Panc1 (cell line): ENCODE measurements at regions not wholly inside any gene's neighbourhood (a gene's known extent, or its start where the extent isn't known, plus 50 kb on each side); places are given as distances from the start of the nearest gene placed in this dataset.

Experiments used
- ATAC-seq: fragments of 200-7000 bp; cut with Tn5 transposase; 2 replicates; pipeline ENCODE4 v1.9.1; 2020; ENCODE audit warnings: mild to moderate bottlenecking, moderate library complexity
- BruUV-seq: library from RNA; stranded (reverse); fragments of 400-500 nt; replicated peaks from 2 replicates; lab custom pipeline; 2021; lab: Mats Ljungman, UMichigan
- CTCF ChIA-PET: fragments of 300-600 bp; sonication (Branson Sonifier 250); formaldehyde crosslinking; loops from one replicate; lab custom pipeline; 2022; ENCODE audit warnings: antibody characterized with exemption; lab: Charles Lee
- POLR2A ChIA-PET: fragments of 300-600 bp; sonication (Branson Sonifier 250); formaldehyde crosslinking; loops from one replicate; lab custom pipeline; 2022; ENCODE audit warnings: antibody characterized with exemption; lab: Charles Lee
- DNase-seq: peaks from one replicate; pipeline ENCODE4 v3.0.0-alpha.2; 2010; ENCODE audit warnings: low read depth, low spot score
- H3K27ac ChIP-seq: 2 replicates; pipeline ENCODE4 v1.5.1; 2011; ENCODE audit warnings: mild to moderate bottlenecking, low read length, inconsistent platforms
- H3K27me3 ChIP-seq: fragments of 200-500 bp; sonication (Bioruptor generic); 2 replicates; pipeline ENCODE4 v1.6.0; 2014; ENCODE audit warnings: low read length, inconsistent platforms; ENCODE audit not compliant: control insufficient read depth, insufficient read depth
- H3K36me3 ChIP-seq: fragments of 200-500 bp; sonication (Bioruptor generic); 2 replicates; pipeline ENCODE4 v1.5.1; 2014; ENCODE audit warnings: inconsistent platforms, mild to moderate bottlenecking, low read length, moderate library complexity; ENCODE audit not compliant: control insufficient read depth, insufficient read depth
- H3K4me1 ChIP-seq: 2 replicates; pipeline ENCODE4 v1.5.1; 2011; ENCODE audit warnings: inconsistent platforms, mild to moderate bottlenecking, low read length, moderate library complexity; ENCODE audit not compliant: control insufficient read depth, insufficient read depth
- H3K4me3 ChIP-seq, 2 experiments: 2 replicates each; pipeline ENCODE4 v1.5.1; 2011 to 2012; ENCODE audit warnings: low read depth in 2 of 2, low read length in 2 of 2, mild to moderate bottlenecking in 2 of 2, inconsistent platforms in 1 of 2, moderate library complexity in 1 of 2
- H3K9me3 ChIP-seq: fragments of 200-500 bp; sonication (Bioruptor generic); 2 replicates; pipeline ENCODE4 v1.5.1; 2014; ENCODE audit warnings: low read depth, mild to moderate bottlenecking, inconsistent platforms, low read length, moderate library complexity; ENCODE audit not compliant: control insufficient read depth, insufficient read depth
- POLR2AphosphoS5 ChIP-seq: IDR thresholded peaks from 2 replicates; pipeline ENCODE4 v1.6.1; 2012; ENCODE audit warnings: mild to moderate bottlenecking, low read depth, low read length, moderate library complexity
- SIN3A ChIP-seq: IDR thresholded peaks from 2 replicates; pipeline ENCODE4 v1.6.1; 2012; ENCODE audit warnings: low read depth, mild to moderate bottlenecking, low read length, moderate library complexity, borderline replicate concordance; ENCODE audit not compliant: insufficient read depth
- TCF7L2 ChIP-seq: IDR thresholded peaks from 2 replicates; pipeline ENCODE4 v1.6.1; 2011; ENCODE audit warnings: mild to moderate bottlenecking, low read depth, low read length, inconsistent platforms
- in situ Hi-C: cut with HindIII; loops from 2 replicates; pipeline ENCODE4 v1.10.0; 2016; ENCODE audit warnings: low sequenced_read_pairs, low pct_unique_long_range_greater_than_20kb
- intact Hi-C: fragments of 100-400 bp; cut with micrococcal nuclease; formaldehyde crosslinking; loops from one replicate; pipeline ENCODE4 v1.10.0; 2022; ENCODE audit not compliant: unreplicated experiment
- TF ChIP-seq, protein P1 (sequence below), 2 experiments: IDR thresholded peaks; 2 replicates each; pipeline ENCODE4 v1.6.1; 2011 to 2012; ENCODE audit warnings: low read depth in 2 of 2, control low read depth in 1 of 2, low read length in 1 of 2, mild to moderate bottlenecking in 1 of 2, moderate library complexity in 1 of 2; ENCODE audit not compliant: insufficient read depth in 1 of 2
- TF ChIP-seq, protein P2 (sequence below): fragments of 450-650 bp; IDR thresholded peaks from 2 replicates; pipeline ENCODE4 v1.5.1; 2017; ENCODE audit warnings: mild to moderate bottlenecking

DNA sequence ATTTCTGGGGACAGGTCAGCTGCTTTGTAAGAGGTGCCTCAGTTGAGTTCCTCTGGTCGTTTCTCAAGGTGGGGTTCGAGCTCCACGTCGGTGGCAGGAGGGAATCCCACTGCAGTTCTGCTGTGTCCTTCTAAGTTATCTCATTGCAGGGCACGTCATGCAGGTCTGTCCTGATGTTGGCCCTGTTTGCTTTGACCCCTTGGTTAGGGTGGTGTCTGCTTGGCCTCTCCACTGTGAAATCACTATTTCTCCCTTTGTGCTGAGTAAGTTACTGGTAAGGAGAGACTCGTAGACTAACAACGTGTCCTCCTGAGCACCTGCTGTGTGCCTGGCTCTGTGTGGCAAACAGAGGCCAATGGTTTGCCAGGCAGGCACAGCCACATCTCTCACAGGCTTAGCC, 372.9 kb upstream of the ZMIZ1 start:
- intact Hi-C loops (no loop called here), in situ Hi-C loops (no loop called here)

DNA sequence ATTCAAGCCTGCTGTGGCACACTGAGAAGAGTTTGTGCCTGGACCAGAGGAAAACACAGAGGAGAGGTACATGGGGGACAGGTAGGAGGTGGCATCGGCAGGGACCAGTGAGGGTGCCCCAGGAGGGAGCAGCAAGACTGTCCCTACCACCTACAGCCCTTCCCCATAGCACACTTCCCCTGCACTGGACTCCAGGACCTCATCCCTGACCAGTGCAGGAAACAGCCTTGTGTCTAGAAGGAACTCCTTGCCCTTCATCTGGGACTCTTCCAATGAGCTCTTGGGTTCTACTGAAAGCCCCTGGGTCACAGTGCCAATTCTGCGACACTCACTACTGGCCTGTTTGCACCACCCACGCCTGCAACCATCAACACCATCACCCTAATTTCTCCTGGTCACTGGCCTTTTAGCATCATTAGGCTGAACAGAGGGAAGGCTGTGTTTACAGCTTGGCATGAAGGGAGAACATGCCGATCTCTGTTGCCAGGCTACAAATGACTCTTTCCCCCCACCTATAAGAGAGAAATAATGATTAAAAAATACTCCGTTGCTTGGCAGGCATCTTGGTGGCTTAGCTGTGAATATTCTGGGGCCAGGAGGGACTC, 371.9 kb upstream of the ZMIZ1 start:
- no peak overlapping the region for H3K27ac ChIP-seq
- H3K4me3 ChIP-seq = no peak overlapping the region
- in situ Hi-C loops (no loop called here), intact Hi-C loops (no loop called here)
- ChIA-PET POLR2A (no interaction called here), CTCF (no interaction called here)
- no peaks in the 10 kb centered on the region for H3K4me1 ChIP-seq
- no peak; the same call in 1 of the 2 replicates for ATAC-seq
- no TSS peak for BruUV-seq
- H3K9me3 ChIP-seq = no peaks in the 10 kb centered on the region
- TF ChIP-seq SIN3A (no peak), TCF7L2 (no peak), POLR2AphosphoS5 (no peak)
- TF ChIP-seq, protein P1, sequence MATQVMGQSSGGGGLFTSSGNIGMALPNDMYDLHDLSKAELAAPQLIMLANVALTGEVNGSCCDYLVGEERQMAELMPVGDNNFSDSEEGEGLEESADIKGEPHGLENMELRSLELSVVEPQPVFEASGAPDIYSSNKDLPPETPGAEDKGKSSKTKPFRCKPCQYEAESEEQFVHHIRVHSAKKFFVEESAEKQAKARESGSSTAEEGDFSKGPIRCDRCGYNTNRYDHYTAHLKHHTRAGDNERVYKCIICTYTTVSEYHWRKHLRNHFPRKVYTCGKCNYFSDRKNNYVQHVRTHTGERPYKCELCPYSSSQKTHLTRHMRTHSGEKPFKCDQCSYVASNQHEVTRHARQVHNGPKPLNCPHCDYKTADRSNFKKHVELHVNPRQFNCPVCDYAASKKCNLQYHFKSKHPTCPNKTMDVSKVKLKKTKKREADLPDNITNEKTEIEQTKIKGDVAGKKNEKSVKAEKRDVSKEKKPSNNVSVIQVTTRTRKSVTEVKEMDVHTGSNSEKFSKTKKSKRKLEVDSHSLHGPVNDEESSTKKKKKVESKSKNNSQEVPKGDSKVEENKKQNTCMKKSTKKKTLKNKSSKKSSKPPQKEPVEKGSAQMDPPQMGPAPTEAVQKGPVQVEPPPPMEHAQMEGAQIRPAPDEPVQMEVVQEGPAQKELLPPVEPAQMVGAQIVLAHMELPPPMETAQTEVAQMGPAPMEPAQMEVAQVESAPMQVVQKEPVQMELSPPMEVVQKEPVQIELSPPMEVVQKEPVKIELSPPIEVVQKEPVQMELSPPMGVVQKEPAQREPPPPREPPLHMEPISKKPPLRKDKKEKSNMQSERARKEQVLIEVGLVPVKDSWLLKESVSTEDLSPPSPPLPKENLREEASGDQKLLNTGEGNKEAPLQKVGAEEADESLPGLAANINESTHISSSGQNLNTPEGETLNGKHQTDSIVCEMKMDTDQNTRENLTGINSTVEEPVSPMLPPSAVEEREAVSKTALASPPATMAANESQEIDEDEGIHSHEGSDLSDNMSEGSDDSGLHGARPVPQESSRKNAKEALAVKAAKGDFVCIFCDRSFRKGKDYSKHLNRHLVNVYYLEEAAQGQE (IDR thresholded peaks at IDR 0.05; ENCODE audit: insufficient read depth in 1 of 2, low read depth in 2 of 2, low read length in 1 of 2) = no peak
- TF ChIP-seq, protein P2, sequence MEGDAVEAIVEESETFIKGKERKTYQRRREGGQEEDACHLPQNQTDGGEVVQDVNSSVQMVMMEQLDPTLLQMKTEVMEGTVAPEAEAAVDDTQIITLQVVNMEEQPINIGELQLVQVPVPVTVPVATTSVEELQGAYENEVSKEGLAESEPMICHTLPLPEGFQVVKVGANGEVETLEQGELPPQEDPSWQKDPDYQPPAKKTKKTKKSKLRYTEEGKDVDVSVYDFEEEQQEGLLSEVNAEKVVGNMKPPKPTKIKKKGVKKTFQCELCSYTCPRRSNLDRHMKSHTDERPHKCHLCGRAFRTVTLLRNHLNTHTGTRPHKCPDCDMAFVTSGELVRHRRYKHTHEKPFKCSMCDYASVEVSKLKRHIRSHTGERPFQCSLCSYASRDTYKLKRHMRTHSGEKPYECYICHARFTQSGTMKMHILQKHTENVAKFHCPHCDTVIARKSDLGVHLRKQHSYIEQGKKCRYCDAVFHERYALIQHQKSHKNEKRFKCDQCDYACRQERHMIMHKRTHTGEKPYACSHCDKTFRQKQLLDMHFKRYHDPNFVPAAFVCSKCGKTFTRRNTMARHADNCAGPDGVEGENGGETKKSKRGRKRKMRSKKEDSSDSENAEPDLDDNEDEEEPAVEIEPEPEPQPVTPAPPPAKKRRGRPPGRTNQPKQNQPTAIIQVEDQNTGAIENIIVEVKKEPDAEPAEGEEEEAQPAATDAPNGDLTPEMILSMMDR = no peak
- DNase-seq = no peak
- H3K27me3 ChIP-seq = no peaks in the 10 kb centered on the region; the same call in 1 of the 2 replicates
- no peaks in the 10 kb centered on the region for H3K36me3 ChIP-seq

More for the DNA sequence above, 372.9 kb upstream of the ZMIZ1 start:
- DNase-seq = no peak
- Histone ChIP-seq H3K27ac (no peak overlapping the region), H3K27me3 (no peaks in the 10 kb centered on the region), H3K4me1 (no peaks in the 10 kb centered on the region), H3K4me3 (no peak overlapping the region), H3K36me3 (no peaks in the 10 kb centered on the region), H3K9me3 (no peaks in the 10 kb centered on the region)
- POLR2A ChIA-PET = no interaction called here
- TF ChIP-seq, protein P2 = no peak
- no peak for TF ChIP-seq SIN3A
- TF ChIP-seq, protein P1 (IDR thresholded peaks at IDR 0.05; ENCODE audit: insufficient read depth in 1 of 2, low read depth in 2 of 2, low read length in 1 of 2) = no peak
- no peak for TF ChIP-seq TCF7L2
- no peak for TF ChIP-seq POLR2AphosphoS5
- no TSS peak for BruUV-seq
- CTCF ChIA-PET = no interaction called here
- no peak for ATAC-seq
